Panc1 (cell line): ENCODE measurements at regions not wholly inside any gene's neighbourhood (a gene's known extent, or its start where the extent isn't known, plus 50 kb on each side); places are given as distances from the start of the nearest gene placed in this dataset.
A peak's percentile ranks its signal among the peaks of the same experiment; 100 is the strongest.

Source experiments
- ATAC-seq: fragments of 200-7000 bp; cut with Tn5 transposase; 2 replicates; pipeline ENCODE4 v1.9.1; 2020; ENCODE audit warnings: mild to moderate bottlenecking, moderate library complexity
- BruUV-seq: library from RNA; stranded (reverse); fragments of 400-500 nt; replicated peaks from 2 replicates; lab custom pipeline; 2021; lab: Mats Ljungman, UMichigan
- CTCF ChIA-PET: fragments of 300-600 bp; sonication (Branson Sonifier 250); formaldehyde crosslinking; loops from one replicate; lab custom pipeline; 2022; ENCODE audit warnings: antibody characterized with exemption; lab: Charles Lee
- POLR2A ChIA-PET: fragments of 300-600 bp; sonication (Branson Sonifier 250); formaldehyde crosslinking; loops from one replicate; lab custom pipeline; 2022; ENCODE audit warnings: antibody characterized with exemption; lab: Charles Lee
- DNase-seq: peaks from one replicate; pipeline ENCODE4 v3.0.0-alpha.2; 2010; ENCODE audit warnings: low read depth, low spot score
- H3K27ac ChIP-seq: 2 replicates; pipeline ENCODE4 v1.5.1; 2011; ENCODE audit warnings: mild to moderate bottlenecking, low read length, inconsistent platforms
- H3K27me3 ChIP-seq: fragments of 200-500 bp; sonication (Bioruptor generic); 2 replicates; pipeline ENCODE4 v1.6.0; 2014; ENCODE audit warnings: low read length, inconsistent platforms; ENCODE audit not compliant: control insufficient read depth, insufficient read depth
- H3K36me3 ChIP-seq: fragments of 200-500 bp; sonication (Bioruptor generic); 2 replicates; pipeline ENCODE4 v1.5.1; 2014; ENCODE audit warnings: inconsistent platforms, mild to moderate bottlenecking, low read length, moderate library complexity; ENCODE audit not compliant: control insufficient read depth, insufficient read depth
- H3K4me1 ChIP-seq: 2 replicates; pipeline ENCODE4 v1.5.1; 2011; ENCODE audit warnings: inconsistent platforms, mild to moderate bottlenecking, low read length, moderate library complexity; ENCODE audit not compliant: control insufficient read depth, insufficient read depth
- H3K4me3 ChIP-seq, 2 experiments: 2 replicates each; pipeline ENCODE4 v1.5.1; 2011 to 2012; ENCODE audit warnings: low read depth in 2 of 2, low read length in 2 of 2, mild to moderate bottlenecking in 2 of 2, inconsistent platforms in 1 of 2, moderate library complexity in 1 of 2
- H3K9me3 ChIP-seq: fragments of 200-500 bp; sonication (Bioruptor generic); 2 replicates; pipeline ENCODE4 v1.5.1; 2014; ENCODE audit warnings: low read depth, mild to moderate bottlenecking, inconsistent platforms, low read length, moderate library complexity; ENCODE audit not compliant: control insufficient read depth, insufficient read depth
- CTCF ChIP-seq: fragments of 450-650 bp; IDR thresholded peaks from 2 replicates; pipeline ENCODE4 v1.5.1; 2017; ENCODE audit warnings: mild to moderate bottlenecking
- POLR2AphosphoS5 ChIP-seq: IDR thresholded peaks from 2 replicates; pipeline ENCODE4 v1.6.1; 2012; ENCODE audit warnings: mild to moderate bottlenecking, low read depth, low read length, moderate library complexity
- SIN3A ChIP-seq: IDR thresholded peaks from 2 replicates; pipeline ENCODE4 v1.6.1; 2012; ENCODE audit warnings: low read depth, mild to moderate bottlenecking, low read length, moderate library complexity, borderline replicate concordance; ENCODE audit not compliant: insufficient read depth
- TCF7L2 ChIP-seq: IDR thresholded peaks from 2 replicates; pipeline ENCODE4 v1.6.1; 2011; ENCODE audit warnings: mild to moderate bottlenecking, low read depth, low read length, inconsistent platforms
- in situ Hi-C: cut with HindIII; loops from 2 replicates; pipeline ENCODE4 v1.10.0; 2016; ENCODE audit warnings: low sequenced_read_pairs, low pct_unique_long_range_greater_than_20kb
- intact Hi-C: fragments of 100-400 bp; cut with micrococcal nuclease; formaldehyde crosslinking; loops from one replicate; pipeline ENCODE4 v1.10.0; 2022; ENCODE audit not compliant: unreplicated experiment
- TF ChIP-seq, protein P1 (sequence below), 2 experiments: IDR thresholded peaks; 2 replicates each; pipeline ENCODE4 v1.6.1; 2011 to 2012; ENCODE audit warnings: low read depth in 2 of 2, control low read depth in 1 of 2, low read length in 1 of 2, mild to moderate bottlenecking in 1 of 2, moderate library complexity in 1 of 2; ENCODE audit not compliant: insufficient read depth in 1 of 2

- H3K4me3 ChIP-seq = no peak overlapping the region
- ATAC-seq (no peak), DNase-seq (no peak)
- POLR2A ChIA-PET = no interaction called here
- in situ Hi-C loops = no loop called here
- H3K36me3 ChIP-seq = no peaks in the 10 kb centered on the region
- H3K27me3 ChIP-seq = peaks cover 9% of the 10 kb centered on the region; the same call in 1 of the 2 replicates
- intact Hi-C loops = no loop called here
- TF ChIP-seq CTCF = no peak
- TF ChIP-seq POLR2AphosphoS5 = no peak
- TF ChIP-seq TCF7L2 = no peak
- no peak for TF ChIP-seq SIN3A
- TF ChIP-seq, protein P1, sequence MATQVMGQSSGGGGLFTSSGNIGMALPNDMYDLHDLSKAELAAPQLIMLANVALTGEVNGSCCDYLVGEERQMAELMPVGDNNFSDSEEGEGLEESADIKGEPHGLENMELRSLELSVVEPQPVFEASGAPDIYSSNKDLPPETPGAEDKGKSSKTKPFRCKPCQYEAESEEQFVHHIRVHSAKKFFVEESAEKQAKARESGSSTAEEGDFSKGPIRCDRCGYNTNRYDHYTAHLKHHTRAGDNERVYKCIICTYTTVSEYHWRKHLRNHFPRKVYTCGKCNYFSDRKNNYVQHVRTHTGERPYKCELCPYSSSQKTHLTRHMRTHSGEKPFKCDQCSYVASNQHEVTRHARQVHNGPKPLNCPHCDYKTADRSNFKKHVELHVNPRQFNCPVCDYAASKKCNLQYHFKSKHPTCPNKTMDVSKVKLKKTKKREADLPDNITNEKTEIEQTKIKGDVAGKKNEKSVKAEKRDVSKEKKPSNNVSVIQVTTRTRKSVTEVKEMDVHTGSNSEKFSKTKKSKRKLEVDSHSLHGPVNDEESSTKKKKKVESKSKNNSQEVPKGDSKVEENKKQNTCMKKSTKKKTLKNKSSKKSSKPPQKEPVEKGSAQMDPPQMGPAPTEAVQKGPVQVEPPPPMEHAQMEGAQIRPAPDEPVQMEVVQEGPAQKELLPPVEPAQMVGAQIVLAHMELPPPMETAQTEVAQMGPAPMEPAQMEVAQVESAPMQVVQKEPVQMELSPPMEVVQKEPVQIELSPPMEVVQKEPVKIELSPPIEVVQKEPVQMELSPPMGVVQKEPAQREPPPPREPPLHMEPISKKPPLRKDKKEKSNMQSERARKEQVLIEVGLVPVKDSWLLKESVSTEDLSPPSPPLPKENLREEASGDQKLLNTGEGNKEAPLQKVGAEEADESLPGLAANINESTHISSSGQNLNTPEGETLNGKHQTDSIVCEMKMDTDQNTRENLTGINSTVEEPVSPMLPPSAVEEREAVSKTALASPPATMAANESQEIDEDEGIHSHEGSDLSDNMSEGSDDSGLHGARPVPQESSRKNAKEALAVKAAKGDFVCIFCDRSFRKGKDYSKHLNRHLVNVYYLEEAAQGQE (IDR thresholded peaks at IDR 0.05; ENCODE audit: insufficient read depth in 1 of 2, low read depth in 2 of 2, low read length in 1 of 2) = no peak
- H3K9me3 ChIP-seq = no peaks in the 10 kb centered on the region
- H3K27ac ChIP-seq = no peak overlapping the region
- no peaks in the 10 kb centered on the region for H3K4me1 ChIP-seq
- no TSS peak for BruUV-seq
- CTCF ChIA-PET = no interaction called here
These were observed 86.7 kb upstream of the XYLT1 start for GRCh38 chr16:17557480-17557879.

GRCh38 chr16:17556276-17557052 lies 85.7 kb upstream of the XYLT1 start:
- no peak overlapping the region for H3K27ac ChIP-seq
- BruUV-seq = no TSS peak
- CTCF ChIA-PET = no interaction called here
- peak; percentile 25 for DNase-seq
- intact Hi-C loops (no loop called here), in situ Hi-C loops (no loop called here)
- H3K4me1 ChIP-seq = no peaks in the 10 kb centered on the region
- POLR2A ChIA-PET = no interaction called here
- H3K36me3 ChIP-seq = no peaks in the 10 kb centered on the region
- no peaks in the 10 kb centered on the region for H3K9me3 ChIP-seq
- ATAC-seq = peak; percentile 84; the same call in 1 of the 2 replicates
- peaks cover 9% of the 10 kb centered on the region; the same call in 1 of the 2 replicates for H3K27me3 ChIP-seq
- TF ChIP-seq TCF7L2 (no peak), CTCF (peak; percentile 81)
- no peak overlapping the region for H3K4me3 ChIP-seq
